ENCODE measurements at regions not wholly inside any gene's neighbourhood (a gene's known extent, or its start where the extent isn't known, plus 50 kb on each side); places are given as distances from the start of the nearest gene placed in this dataset.

DNA sequence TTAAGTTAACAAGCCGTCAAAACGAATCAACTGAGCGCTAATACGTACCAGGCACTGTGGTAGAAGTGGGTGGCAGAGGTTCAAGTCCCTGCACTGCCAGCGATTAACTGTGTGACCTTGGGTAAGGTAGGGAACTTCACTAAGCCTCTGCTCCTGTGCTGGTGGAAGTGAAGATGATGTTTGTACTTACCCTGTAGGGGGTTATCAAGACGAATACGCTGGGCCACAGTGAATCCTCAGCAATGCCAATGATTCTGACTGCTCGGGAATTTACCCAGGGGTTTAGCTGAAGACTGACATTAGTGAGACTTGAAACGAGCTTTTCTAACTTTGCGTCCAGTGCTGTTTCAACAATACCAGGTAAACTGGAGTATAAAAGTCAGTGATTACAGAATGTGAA, 305.3 kb downstream of the FGF9 start (continued):
- TF ChIP-seq, protein P1, sequence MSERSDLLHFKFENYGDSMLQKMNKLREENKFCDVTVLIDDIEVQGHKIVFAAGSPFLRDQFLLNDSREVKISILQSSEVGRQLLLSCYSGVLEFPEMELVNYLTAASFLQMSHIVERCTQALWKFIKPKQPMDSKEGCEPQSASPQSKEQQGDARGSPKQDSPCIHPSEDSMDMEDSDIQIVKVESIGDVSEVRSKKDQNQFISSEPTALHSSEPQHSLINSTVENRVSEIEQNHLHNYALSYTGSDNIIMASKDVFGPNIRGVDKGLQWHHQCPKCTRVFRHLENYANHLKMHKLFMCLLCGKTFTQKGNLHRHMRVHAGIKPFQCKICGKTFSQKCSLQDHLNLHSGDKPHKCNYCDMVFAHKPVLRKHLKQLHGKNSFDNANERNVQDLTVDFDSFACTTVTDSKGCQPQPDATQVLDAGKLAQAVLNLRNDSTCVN (tag by site-specific recombination; optimal IDR thresholded peaks at IDR 0.05): no peak

DNA sequence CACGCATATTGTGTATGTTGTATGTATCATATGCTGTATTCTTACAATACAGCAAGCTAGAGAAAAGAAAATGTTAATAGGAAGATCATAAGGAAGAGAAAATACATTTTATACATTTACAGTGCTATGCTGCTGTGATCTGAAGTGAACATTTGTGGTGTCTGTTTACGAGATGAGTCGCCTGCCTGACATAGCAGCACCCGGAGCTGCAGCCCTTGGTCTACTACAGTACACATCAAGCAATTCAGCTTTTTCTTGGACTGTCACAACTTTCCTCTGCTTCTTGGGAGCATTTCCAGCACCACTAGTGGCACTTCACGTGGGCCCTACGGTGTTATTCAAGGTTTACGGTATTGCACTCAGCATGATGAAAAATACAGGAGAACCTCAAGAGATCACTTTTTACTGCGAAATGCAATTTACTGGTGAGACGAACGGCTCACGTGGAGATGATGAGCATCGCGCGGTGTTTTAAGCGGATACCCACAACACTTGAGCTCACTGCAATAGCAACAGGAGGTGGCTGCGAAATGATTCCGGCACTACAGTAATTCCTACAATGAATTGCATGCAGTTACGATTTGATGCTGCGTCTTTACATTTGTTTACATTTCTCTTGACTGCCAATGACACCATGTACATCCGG, 308.4 kb downstream of the FGF9 start:
- Histone ChIP-seq H3K9me3 (ENCODE audit: control insufficient read depth, insufficient read depth, low read depth, low read length) (no peaks in the 10 kb centered on the region), H3K4me3 (ENCODE audit: low read depth, low read length) (no peak overlapping the region), H3K27ac (ENCODE audit: extremely low read depth, low read depth, low read length) (no peak overlapping the region), H3K4me1 (ENCODE audit: control insufficient read depth, insufficient read depth, low read length) (no peaks in the 10 kb centered on the region), H3K36me3 (ENCODE audit: control insufficient read depth in 2 of 2, insufficient read depth in 1 of 2, low read length in 2 of 2) (no peaks in the 10 kb centered on the region)
- ChIA-PET POLR2A (no interaction called here), CTCF (no interaction called here)
- TF ChIP-seq ZNF521 (tag by site-specific recombination; IDR thresholded peaks at IDR 0.05) (no peak), ZSCAN4 (tag by site-specific recombination; IDR thresholded peaks at IDR 0.05) (no peak), ZNF302 (tag by site-specific recombination; IDR thresholded peaks at IDR 0.05; ENCODE audit: low read depth) (no peak), ZNF324 (tag by site-specific recombination; IDR thresholded peaks at IDR 0.05) (no peak), SP7 (tag by site-specific recombination; IDR thresholded peaks at IDR 0.05) (no peak), ZNF266 (tag by site-specific recombination; IDR thresholded peaks at IDR 0.05; ENCODE audit: low read depth) (no peak), KLF9 (tag by site-specific recombination; IDR thresholded peaks at IDR 0.05; ENCODE audit: low read depth) (no peak), FEZF1 (tag by site-specific recombination; IDR thresholded peaks at IDR 0.05) (peak; percentile 84), SP2 (tag by site-specific recombination; IDR thresholded peaks at IDR 0.05) (no peak), ZBTB44 (tag by site-specific recombination; IDR thresholded peaks at IDR 0.05) (0 out of 2 replicates have a peak, but pooled peaks have one; percentile 16), ZNF10 (tag by site-specific recombination; IDR thresholded peaks at IDR 0.05) (no peak), ZNF23 (tag by site-specific recombination; IDR thresholded peaks at IDR 0.05; ENCODE audit: borderline replicate concordance) (no peak), ZIC2 (tag by site-specific recombination; IDR thresholded peaks at IDR 0.05) (peak; percentile 90), ZNF132 (tag by site-specific recombination; IDR thresholded peaks at IDR 0.05; ENCODE audit: borderline replicate concordance) (no peak), KLF7 (tag by site-specific recombination; IDR thresholded peaks at IDR 0.05; ENCODE audit: borderline replicate concordance) (no peak), ZNF211 (tag by site-specific recombination; IDR thresholded peaks at IDR 0.05; ENCODE audit: low read depth) (no peak), ZNF169 (tag by site-specific recombination; IDR thresholded peaks at IDR 0.05) (no peak), ZNF626 (tag by site-specific recombination; IDR thresholded peaks at IDR 0.05) (no peak), ZFP3 (tag by site-specific recombination; IDR thresholded peaks at IDR 0.05; ENCODE audit: low read depth) (no peak), SCRT1 (tag by site-specific recombination; IDR thresholded peaks at IDR 0.05; ENCODE audit: borderline replicate concordance) (peak; percentile 26; the same call in 1 of the 2 replicates), YY2 (tag by site-specific recombination; IDR thresholded peaks at IDR 0.05) (no peak), ZNF140 (tag by site-specific recombination; IDR thresholded peaks at IDR 0.05) (no peak), ZNF777 (tag by site-specific recombination; IDR thresholded peaks at IDR 0.05; ENCODE audit: borderline replicate concordance) (no peak), ZNF600 (tag by site-specific recombination; IDR thresholded peaks at IDR 0.05) (0 out of 2 replicates have a peak, but pooled peaks have one; percentile 21), ZSCAN23 (tag by site-specific recombination; IDR thresholded peaks at IDR 0.05) (no peak)
- TF ChIP-seq, protein P2, sequence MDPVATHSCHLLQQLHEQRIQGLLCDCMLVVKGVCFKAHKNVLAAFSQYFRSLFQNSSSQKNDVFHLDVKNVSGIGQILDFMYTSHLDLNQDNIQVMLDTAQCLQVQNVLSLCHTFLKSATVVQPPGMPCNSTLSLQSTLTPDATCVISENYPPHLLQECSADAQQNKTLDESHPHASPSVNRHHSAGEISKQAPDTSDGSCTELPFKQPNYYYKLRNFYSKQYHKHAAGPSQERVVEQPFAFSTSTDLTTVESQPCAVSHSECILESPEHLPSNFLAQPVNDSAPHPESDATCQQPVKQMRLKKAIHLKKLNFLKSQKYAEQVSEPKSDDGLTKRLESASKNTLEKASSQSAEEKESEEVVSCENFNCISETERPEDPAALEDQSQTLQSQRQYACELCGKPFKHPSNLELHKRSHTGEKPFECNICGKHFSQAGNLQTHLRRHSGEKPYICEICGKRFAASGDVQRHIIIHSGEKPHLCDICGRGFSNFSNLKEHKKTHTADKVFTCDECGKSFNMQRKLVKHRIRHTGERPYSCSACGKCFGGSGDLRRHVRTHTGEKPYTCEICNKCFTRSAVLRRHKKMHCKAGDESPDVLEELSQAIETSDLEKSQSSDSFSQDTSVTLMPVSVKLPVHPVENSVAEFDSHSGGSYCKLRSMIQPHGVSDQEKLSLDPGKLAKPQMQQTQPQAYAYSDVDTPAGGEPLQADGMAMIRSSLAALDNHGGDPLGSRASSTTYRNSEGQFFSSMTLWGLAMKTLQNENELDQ (tag by site-specific recombination; IDR thresholded peaks at IDR 0.05; ENCODE audit: low read depth): no peak
